Kidney capillary endothelial cell (primary cell): ENCODE measurements at regions not wholly inside any gene's neighbourhood (a gene's known extent, or its start where the extent isn't known, plus 50 kb on each side); places are given as distances from the start of the nearest gene placed in this dataset.
"Not testable (repeated sequence)": the region's sequence is repeated elsewhere in the genome, so short reads cannot be mapped to it uniquely, and the experiment has no call there.

Source experiments
- DNase-seq: peaks from one replicate; pipeline ENCODE4 v3.0.0-alpha.2; 2018; ENCODE audit warnings: low spot score

- DNase-seq, result no peak
Measured at GRCh38 chr7:16369855-16370254, 51.5 kb downstream of the CRPPA start.

DNA sequence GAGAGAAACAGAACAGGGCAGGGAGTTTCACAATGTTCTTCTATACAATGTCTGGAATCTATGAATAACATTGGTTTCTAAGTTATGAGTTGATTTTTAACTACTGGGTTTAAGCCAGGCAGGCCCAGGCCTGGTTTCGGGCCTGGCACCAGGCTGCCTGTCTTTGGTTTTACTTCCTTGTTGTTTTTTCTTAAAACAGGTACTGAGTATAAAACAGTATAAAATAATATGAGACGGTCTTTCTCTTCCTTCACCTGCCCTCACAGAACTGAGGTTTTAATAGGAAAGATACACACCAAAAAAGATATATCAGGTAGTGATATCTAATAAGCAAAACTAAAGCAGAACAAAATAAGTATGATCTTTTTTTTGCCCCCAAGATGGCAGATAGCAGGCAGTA, 52.0 kb downstream of the CRPPA start:
- DNase-seq, result not testable (repeated sequence)

DNA sequence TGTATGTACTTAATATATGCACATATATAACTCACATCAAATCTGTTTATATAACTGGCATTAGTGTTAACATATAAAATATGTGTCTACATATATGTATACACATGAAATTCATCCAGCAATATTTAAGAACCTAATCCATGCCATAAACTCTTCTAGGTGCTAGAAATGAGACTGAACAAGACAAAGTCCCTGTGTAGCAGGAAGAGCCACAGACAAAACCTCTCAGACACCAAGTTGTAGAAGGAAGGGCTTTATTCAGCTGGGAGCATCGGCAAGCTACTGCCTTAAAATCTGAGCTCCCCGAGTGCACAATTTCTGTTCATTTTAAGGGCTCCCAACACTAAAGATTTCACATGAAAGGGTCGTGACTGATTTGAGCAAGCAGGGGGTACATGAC, 52.5 kb downstream of the CRPPA start:
- no peak for DNase-seq

GRCh38 chr7:16367115-16367514, 54.2 kb downstream of the CRPPA start:
- DNase-seq, result no peak

GRCh38 chr7:16365952-16366351, 55.4 kb downstream of the CRPPA start:
- DNase-seq, result no peak

DNA sequence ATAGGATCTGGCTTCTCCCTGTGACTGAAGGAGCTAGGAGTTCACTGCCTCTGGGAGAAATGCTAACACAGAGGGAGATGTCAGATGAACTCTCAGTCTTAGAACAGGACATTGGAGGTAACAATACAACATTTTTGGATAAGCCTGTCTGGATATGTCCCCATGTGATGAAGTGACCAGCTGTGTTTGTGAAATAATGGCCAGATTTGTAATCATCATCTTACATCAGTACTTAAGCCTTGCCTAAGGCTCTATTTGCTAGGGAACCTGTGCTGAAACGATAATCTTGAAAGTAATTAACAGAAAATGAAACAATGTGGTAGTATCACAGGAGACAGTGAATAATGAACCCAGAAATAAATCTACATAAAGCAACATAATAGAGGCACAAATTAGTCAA, 56.2 kb downstream of the CRPPA start:
- no peak for DNase-seq

DNA sequence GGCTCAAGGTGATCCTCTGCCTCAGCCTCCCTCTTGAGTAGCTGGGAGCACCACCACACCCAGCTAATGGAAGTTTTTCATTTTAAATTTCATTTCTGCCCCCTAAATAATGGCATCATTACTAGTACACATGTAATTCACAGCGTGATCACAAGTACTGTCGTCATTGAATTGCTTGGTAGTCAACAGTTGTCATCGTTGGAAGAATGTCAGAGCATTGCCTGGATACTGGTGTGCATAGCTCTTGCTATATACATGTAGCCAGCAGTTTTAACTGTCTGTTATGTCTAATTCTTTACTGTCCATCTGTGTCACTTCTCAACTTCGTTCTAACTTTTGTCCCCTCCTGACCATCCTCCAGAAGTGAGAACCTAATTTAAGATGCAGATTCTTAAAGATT, 62.1 kb downstream of the CRPPA start:
- no peak for DNase-seq

DNA sequence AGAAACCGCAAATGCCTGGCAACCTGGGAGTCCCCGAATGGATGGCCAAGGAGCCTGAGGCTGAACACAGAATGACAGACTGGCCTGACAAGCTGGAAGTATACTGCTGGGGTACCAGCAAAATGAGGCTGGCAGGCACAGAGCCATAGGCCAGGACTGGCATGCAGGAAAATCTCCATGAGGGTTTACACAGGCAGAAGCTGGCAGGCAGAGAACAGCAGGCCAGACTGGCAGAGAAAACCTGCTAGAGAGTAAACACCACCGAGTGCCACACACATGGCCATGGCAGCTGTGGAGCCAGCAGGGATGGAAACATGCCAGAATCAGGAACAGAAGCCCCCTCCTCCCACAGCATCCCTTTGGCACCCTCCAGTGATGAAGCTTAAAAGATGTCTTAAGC, 63.4 kb downstream of the CRPPA start:
- DNase-seq, result no peak

- DNase-seq, result no peak
Measured at GRCh38 chr7:16357474-16357873, 63.9 kb downstream of the CRPPA start.

DNA sequence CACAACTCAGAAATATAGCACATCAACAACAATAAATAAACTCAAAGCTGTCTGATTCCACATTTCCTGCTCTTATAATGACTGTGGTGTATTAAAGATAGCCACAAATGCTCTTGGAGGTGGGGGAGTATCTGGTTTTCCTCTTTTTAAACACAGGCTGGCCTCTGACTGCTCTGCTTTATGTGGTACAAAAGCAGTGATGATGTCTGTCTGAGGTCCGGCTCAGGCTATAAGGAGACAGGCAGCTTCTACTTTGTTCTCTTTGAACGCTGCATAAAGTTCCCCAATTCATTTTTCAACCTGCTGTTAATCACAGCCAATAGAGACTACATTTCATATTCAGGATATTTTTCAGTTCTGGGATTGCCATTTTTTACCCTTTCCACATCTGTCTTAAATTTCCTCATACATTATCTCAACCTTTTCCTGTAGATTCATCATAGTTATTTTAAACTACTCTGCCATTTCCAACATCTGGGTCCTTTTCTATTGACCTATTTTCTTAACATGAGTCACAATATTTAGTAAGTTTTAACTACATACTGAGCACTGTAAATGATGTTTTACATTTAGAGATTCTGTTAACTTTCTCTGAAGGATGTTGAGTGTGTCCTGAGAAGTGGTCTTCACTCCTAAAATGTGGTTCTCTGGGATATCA, 64.9 kb downstream of the CRPPA start:
- peak; percentile 12 for DNase-seq

DNA sequence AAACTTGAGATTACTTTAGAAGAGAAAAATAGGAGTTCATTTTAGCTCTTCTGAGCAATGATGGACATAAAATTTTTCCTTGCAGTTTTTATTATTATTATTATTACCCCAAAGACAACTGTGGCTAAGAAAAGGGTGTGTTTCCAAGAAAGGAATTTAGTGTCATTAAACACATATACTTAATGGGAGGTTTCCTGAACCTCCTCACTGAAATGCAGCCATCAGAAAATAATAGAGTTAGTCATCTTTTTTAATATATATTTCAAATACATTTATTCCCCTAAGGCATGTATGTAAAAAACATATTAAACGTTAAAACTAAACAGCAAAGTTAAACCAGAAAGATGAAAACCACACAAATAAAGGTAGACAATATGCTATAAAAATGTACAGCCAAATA, 66.8 kb downstream of the CRPPA start:
- no peak for DNase-seq

DNA sequence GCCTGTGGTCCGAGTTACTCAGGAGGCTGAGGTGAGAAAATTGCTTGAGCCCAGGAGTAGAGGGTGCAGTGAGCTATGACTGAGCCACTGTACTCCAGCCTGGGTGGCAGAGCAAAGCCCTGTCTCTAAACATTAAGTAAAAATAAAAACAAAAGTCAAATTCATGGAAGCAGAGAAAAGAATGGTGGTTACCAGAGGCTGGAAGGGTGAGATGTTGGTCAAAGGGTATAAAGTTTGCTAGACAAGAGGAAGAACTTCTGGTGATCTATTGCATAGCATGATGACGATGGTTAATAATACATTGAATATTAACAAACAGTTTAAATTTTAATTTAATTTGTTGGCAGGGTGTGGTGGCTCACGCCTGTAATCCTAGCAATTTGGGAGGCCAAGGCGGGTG, 68.1 kb downstream of the CRPPA start:
- DNase-seq, result no peak

- no peak for DNase-seq
Measured at GRCh38 chr7:16350634-16351033, 70.7 kb downstream of the CRPPA start.

DNA sequence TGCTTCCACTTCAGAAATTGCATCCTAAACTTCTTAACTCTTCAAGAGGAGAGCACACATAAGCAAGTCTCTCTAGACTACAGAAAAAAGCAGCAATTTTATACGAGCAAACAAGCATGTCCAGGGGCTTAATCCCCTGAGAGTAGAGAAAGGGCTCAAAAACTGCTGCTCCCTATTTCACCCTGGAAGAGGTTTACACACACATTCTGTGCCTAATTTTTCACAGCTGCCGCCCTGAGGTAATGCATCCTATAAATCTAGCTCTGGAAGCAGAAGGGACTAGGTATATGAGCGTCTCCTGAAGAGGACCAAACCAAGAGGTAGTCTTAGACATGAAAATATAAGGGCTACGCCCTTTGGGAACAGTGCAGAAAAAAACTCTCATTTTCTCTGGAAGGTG, 73.1 kb downstream of the CRPPA start:
- DNase-seq, result no peak

- no peak for DNase-seq
Measured at GRCh38 chr7:16347827-16348192, 73.5 kb downstream of the CRPPA start.

DNA sequence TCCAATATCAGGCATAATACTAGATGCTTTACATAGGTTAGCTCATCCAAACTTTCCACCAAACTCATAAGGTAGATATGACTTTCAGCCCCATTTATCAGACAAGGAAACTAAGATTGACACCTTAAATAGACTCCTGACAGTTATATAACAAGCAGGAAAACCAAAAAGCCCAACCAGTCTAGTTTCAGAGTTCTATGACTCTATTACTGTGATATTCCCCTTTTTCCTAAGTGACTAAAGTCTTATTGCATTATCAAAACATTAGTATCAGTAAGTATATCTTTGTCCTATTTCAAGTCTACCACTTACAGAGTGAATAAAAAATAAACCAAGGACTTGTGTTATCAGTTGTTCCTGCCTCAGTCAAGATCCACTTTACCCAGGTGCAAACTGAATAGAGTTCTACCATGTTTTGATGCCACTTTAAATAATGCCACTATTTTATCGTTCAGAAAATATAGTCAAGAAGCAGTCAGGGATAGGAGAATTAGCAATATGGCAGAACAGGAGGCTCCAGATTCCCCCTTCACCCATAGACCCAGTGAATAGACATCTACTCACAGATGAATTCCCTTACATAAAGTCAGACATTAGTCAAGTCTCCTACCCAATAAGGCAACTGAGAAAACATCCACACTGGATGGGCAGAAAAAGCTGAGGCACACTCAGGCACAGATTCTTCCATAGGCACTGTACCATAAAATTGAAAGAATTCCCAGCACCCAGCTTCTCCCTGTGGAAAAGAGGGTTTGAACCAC, 74.1 kb downstream of the CRPPA start:
- DNase-seq, result no peak

GRCh38 chr7:16345979-16346958, 75.1 kb downstream of the CRPPA start:
- DNase-seq, result no peak

GRCh38 chr7:16344927-16345326, 76.4 kb downstream of the CRPPA start:
- DNase-seq, result no peak

GRCh38 chr7:16343612-16344011, 77.7 kb downstream of the CRPPA start:
- no peak for DNase-seq

- DNase-seq, result no peak
Measured at GRCh38 chr7:16338065-16338464, 83.3 kb downstream of the CRPPA start.

GRCh38 chr7:16326106-16326505, 95.2 kb downstream of the CRPPA start:
- DNase-seq, result no peak

DNA sequence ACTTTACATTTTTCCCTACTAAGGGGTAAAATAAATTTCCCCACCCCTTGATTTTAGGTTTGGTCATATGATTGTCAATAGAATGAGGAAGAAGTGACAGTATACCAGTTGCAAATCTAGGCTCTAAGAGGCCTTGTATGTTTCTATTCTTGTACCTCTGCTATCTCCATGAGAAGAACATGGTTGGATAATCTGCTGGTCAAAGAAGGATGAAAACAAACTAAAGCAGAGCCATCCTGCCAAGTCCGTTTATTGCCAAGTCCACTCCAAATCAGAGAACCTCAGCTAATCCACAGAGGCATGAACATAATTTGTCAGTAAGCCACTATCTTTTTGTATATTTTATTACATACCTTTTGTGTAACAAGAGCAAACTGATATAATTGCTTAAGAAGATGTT, 98.0 kb downstream of the CRPPA start:
- no peak for DNase-seq
